ENCODE measurements at regions not wholly inside any gene's neighbourhood (a gene's known extent, or its start where the extent isn't known, plus 50 kb on each side); places are given as distances from the start of the nearest gene placed in this dataset.
"Not testable (repeated sequence)": the region's sequence is repeated elsewhere in the genome, so short reads cannot be mapped to it uniquely, and the experiment has no call there.

- DNase-seq = peak; percentile 83
Observed at GRCh38 chr14:30270200-30271161, 288.5 kb upstream of the G2E3 start.

GRCh38 chr14:30271811-30272323, 287.1 kb upstream of the G2E3 start:
- DNase-seq = no peak

GRCh38 chr14:30272848-30273832, 285.8 kb upstream of the G2E3 start:
- no peak for DNase-seq

- no peak for DNase-seq
Observed at GRCh38 chr14:30275604-30276003, 283.4 kb upstream of the G2E3 start.

GRCh38 chr14:30277268-30277667, 281.7 kb upstream of the G2E3 start:
- no peak for DNase-seq

GRCh38 chr14:30278856-30279255, 280.1 kb upstream of the G2E3 start:
- DNase-seq = not testable (repeated sequence)

- no peak for DNase-seq
Observed at GRCh38 chr14:30283822-30284446, 275.0 kb upstream of the G2E3 start.

GRCh38 chr14:30284808-30285207, 274.1 kb upstream of the G2E3 start:
- no peak for DNase-seq

- no peak for DNase-seq
Observed at GRCh38 chr14:30287579-30288445, 271.1 kb upstream of the G2E3 start.

GRCh38 chr14:30290001-30290400, 269.0 kb upstream of the G2E3 start:
- no peak for DNase-seq

GRCh38 chr14:30291216-30291615, 267.7 kb upstream of the G2E3 start:
- no peak for DNase-seq

GRCh38 chr14:30292541-30292940, 266.4 kb upstream of the G2E3 start:
- DNase-seq = no peak

GRCh38 chr14:30295980-30296379, 263.0 kb upstream of the G2E3 start:
- DNase-seq = no peak

- DNase-seq = no peak
Observed at GRCh38 chr14:30296931-30297405, 262.0 kb upstream of the G2E3 start.

GRCh38 chr14:30297876-30298795, 260.8 kb upstream of the G2E3 start:
- DNase-seq = no peak

GRCh38 chr14:30299915-30300314, 259.0 kb upstream of the G2E3 start:
- no peak for DNase-seq

- no peak for DNase-seq
Observed at GRCh38 chr14:30303350-30303749, 255.6 kb upstream of the G2E3 start.

GRCh38 chr14:30305346-30305745, 253.6 kb upstream of the G2E3 start:
- no peak for DNase-seq

- no peak for DNase-seq
Observed at GRCh38 chr14:30309405-30309804, 249.6 kb upstream of the G2E3 start.

- DNase-seq = no peak
Observed at GRCh38 chr14:30312214-30312613, 246.7 kb upstream of the G2E3 start.

Data from right hindlimb (tissue), 1 donor.